ENCODE measurements at regions not wholly inside any gene's neighbourhood (a gene's known extent, or its start where the extent isn't known, plus 50 kb on each side); places are given as distances from the start of the nearest gene placed in this dataset.

GRCh38 chr17:74087002-74087585 is 116.4 kb upstream of the RPL38 start:
- no peak overlapping the region for H3K4me3 ChIP-seq (ENCODE audit: low read depth, low read length)
- TF ChIP-seq CTCF (IDR thresholded peaks at IDR 0.05; ENCODE audit: low read depth, low read length), result no peak

- TF ChIP-seq CTCF (IDR thresholded peaks at IDR 0.05; ENCODE audit: low read depth, low read length), result no peak
- H3K4me3 ChIP-seq (ENCODE audit: low read depth, low read length), result no peak overlapping the region
These were observed 115.1 kb upstream of the RPL38 start for GRCh38 chr17:74088285-74088933.

GRCh38 chr17:74088934-74089329 is 114.5 kb upstream of the RPL38 start:
- H3K4me3 ChIP-seq (ENCODE audit: low read depth, low read length), result no peak overlapping the region
- TF ChIP-seq CTCF (IDR thresholded peaks at IDR 0.05; ENCODE audit: low read depth, low read length), result no peak

GRCh38 chr17:74089380-74089779 is 114.1 kb upstream of the RPL38 start:
- no peak overlapping the region for H3K4me3 ChIP-seq (ENCODE audit: low read depth, low read length)
- no peak for TF ChIP-seq CTCF (IDR thresholded peaks at IDR 0.05; ENCODE audit: low read depth, low read length)

GRCh38 chr17:74089869-74090464 is 113.5 kb upstream of the RPL38 start:
- H3K4me3 ChIP-seq (ENCODE audit: low read depth, low read length), result no peak overlapping the region
- TF ChIP-seq CTCF (IDR thresholded peaks at IDR 0.05; ENCODE audit: low read depth, low read length), result peak; percentile 11; the same call in 1 of the 2 replicates

- no peak for TF ChIP-seq CTCF (IDR thresholded peaks at IDR 0.05; ENCODE audit: low read depth, low read length)
- no peak overlapping the region for H3K4me3 ChIP-seq (ENCODE audit: low read depth, low read length)
These were observed 108.8 kb upstream of the RPL38 start for GRCh38 chr17:74094651-74095050.

- H3K4me3 ChIP-seq (ENCODE audit: low read depth, low read length), result no peak overlapping the region
- TF ChIP-seq CTCF (IDR thresholded peaks at IDR 0.05; ENCODE audit: low read depth, low read length), result no peak
These were observed 107.0 kb upstream of the RPL38 start for GRCh38 chr17:74096456-74096855.

All from WI38 (cell line).